ENCODE measurements at regions not wholly inside any gene's neighbourhood (a gene's known extent, or its start where the extent isn't known, plus 50 kb on each side); places are given as distances from the start of the nearest gene placed in this dataset.

DNA sequence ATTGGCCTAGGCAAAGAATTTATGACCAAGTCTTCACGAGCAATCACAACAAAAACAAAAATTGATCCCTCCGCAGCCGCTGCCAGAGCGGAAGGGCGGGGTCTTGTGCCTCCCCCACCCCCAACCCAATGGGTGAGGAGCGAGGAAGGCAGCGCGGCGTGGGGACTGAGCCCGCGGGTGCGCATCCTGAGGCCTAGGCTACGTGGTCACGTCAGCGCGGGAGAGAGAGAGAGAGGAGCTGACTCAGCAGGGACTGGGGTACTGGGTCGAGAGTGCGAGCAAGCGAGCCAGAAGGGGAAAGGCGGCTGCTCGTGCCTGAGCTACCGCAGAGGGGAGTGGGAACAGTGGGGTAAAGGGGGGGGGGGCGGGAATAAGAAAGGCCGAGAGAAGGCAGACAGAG, 90.1 kb upstream of the FERMT1 start:
- no peak overlapping the region for H3K4me2 ChIP-seq (ENCODE audit: low read length)
- TF ChIP-seq CTCF (IDR thresholded peaks at IDR 0.05; ENCODE audit: low read depth, low read length) (no peak), EZH2phosphoT487 (IDR thresholded peaks at IDR 0.05; ENCODE audit: low read depth) (no peak)
- H3K27me3 ChIP-seq (ENCODE audit: low read depth, low read length): no peaks in the 10 kb centered on the region
- H3K27ac ChIP-seq (ENCODE audit: low read length): no peak overlapping the region
- no peaks in the 10 kb centered on the region for H4K20me1 ChIP-seq (ENCODE audit: insufficient read depth, low read length)
- H3K79me2 ChIP-seq (ENCODE audit: low read length): no peaks in the 10 kb centered on the region
- H2AFZ ChIP-seq (ENCODE audit: low read depth, low read length): no peak overlapping the region
- no peaks in the 10 kb centered on the region for H3K9me3 ChIP-seq (ENCODE audit: insufficient read depth, low read length)
- no peak overlapping the region for H3K4me3 ChIP-seq (ENCODE audit: low read length)
- H3K4me1 ChIP-seq (ENCODE audit: low read length): no peaks in the 10 kb centered on the region
- no peak overlapping the region for H3K9ac ChIP-seq (ENCODE audit: low read length)
- H3K36me3 ChIP-seq (replicated peaks; ENCODE audit: low read depth, low read length): no peaks in the 10 kb centered on the region

DNA sequence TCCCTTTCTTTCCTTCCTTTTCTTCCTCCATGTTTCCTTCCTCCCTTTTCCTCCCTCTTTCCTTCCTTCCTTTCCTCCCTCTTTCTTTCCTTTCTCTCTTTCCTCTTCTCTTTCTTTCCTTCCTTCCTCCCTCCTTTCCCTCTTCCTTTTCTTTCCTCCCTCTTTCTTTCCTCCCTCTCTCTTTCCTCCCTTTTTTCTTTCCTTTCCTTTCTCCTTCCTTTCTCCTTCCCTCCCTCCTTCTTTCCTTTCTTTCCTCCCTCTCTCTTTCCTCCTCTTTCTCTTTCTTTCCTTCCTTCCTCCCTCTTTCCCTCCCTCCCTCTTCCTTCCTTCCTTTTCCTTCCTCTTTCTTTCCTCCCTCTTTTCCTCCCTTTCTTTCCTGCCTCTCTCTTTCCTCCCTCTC, 86.3 kb upstream of the FERMT1 start:
- H4K20me1 ChIP-seq (ENCODE audit: insufficient read depth, low read length): no peaks in the 10 kb centered on the region
- no peaks in the 10 kb centered on the region for H3K4me1 ChIP-seq (ENCODE audit: low read length)
- no peak overlapping the region for H3K4me2 ChIP-seq (ENCODE audit: low read length)
- H3K27me3 ChIP-seq (ENCODE audit: low read depth, low read length): no peaks in the 10 kb centered on the region
- H3K9ac ChIP-seq (ENCODE audit: low read length): no peak overlapping the region
- H3K36me3 ChIP-seq (replicated peaks; ENCODE audit: low read depth, low read length): no peaks in the 10 kb centered on the region
- no peak overlapping the region for H3K27ac ChIP-seq (ENCODE audit: low read length)
- no peak for TF ChIP-seq CTCF (IDR thresholded peaks at IDR 0.05; ENCODE audit: low read depth, low read length)
- TF ChIP-seq EZH2phosphoT487 (IDR thresholded peaks at IDR 0.05; ENCODE audit: low read depth): no peak
- H3K9me3 ChIP-seq (ENCODE audit: insufficient read depth, low read length): no peaks in the 10 kb centered on the region
- H2AFZ ChIP-seq (ENCODE audit: low read depth, low read length): no peak overlapping the region
- H3K4me3 ChIP-seq (ENCODE audit: low read length): no peak overlapping the region
- H3K79me2 ChIP-seq (ENCODE audit: low read length): no peaks in the 10 kb centered on the region

DNA sequence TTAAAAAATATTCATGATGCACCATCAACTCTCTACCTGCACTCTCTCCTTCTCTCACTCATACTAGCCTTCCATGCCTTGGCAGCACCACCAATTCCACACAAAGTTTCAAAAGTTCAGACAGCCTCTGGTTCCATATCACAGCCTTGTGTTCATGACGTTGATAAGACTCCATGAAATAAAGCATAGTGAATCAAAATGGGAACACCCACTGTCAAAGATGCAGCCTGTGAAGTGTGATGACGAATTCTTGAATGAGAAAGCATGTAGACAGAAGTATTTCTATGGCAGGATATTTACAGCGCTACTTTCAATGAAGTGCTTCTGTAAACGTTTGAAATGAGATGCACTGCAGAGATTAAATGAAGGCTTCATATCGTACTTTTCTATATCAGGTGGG, 77.3 kb upstream of the FERMT1 start:
- TF ChIP-seq CTCF (IDR thresholded peaks at IDR 0.05; ENCODE audit: low read depth, low read length): no peak
- H3K36me3 ChIP-seq (replicated peaks; ENCODE audit: low read depth, low read length): no peaks in the 10 kb centered on the region
- H3K4me2 ChIP-seq (ENCODE audit: low read length): no peak overlapping the region
- H4K20me1 ChIP-seq (ENCODE audit: insufficient read depth, low read length): no peaks in the 10 kb centered on the region
- H3K27me3 ChIP-seq (ENCODE audit: low read depth, low read length): no peaks in the 10 kb centered on the region
- no peaks in the 10 kb centered on the region for H3K9me3 ChIP-seq (ENCODE audit: insufficient read depth, low read length)
- H3K27ac ChIP-seq (ENCODE audit: low read length): no peak overlapping the region
- no peak overlapping the region for H3K9ac ChIP-seq (ENCODE audit: low read length)
- no peaks in the 10 kb centered on the region for H3K4me1 ChIP-seq (ENCODE audit: low read length)
- H3K79me2 ChIP-seq (ENCODE audit: low read length): no peaks in the 10 kb centered on the region
- H3K4me3 ChIP-seq (ENCODE audit: low read length): no peak overlapping the region
- H2AFZ ChIP-seq (ENCODE audit: low read depth, low read length): no peak overlapping the region

GRCh38 chr20:6185268-6185667, 62.4 kb upstream of the FERMT1 start:
- H3K27ac ChIP-seq (ENCODE audit: low read length): no peak overlapping the region
- no peaks in the 10 kb centered on the region for H3K79me2 ChIP-seq (ENCODE audit: low read length)
- no peak for TF ChIP-seq CTCF (IDR thresholded peaks at IDR 0.05; ENCODE audit: low read depth, low read length)
- no peak for TF ChIP-seq EZH2phosphoT487 (IDR thresholded peaks at IDR 0.05; ENCODE audit: low read depth)
- no peaks in the 10 kb centered on the region for H3K4me1 ChIP-seq (ENCODE audit: low read length)
- H3K4me2 ChIP-seq (ENCODE audit: low read length): no peak overlapping the region
- 0 out of 2 replicates have a peak, but pooled peaks cover 3% of the 10 kb centered on the region for H3K27me3 ChIP-seq (ENCODE audit: low read depth, low read length)
- H2AFZ ChIP-seq (ENCODE audit: low read depth, low read length): no peak overlapping the region
- H3K4me3 ChIP-seq (ENCODE audit: low read length): no peak overlapping the region
- H4K20me1 ChIP-seq (ENCODE audit: insufficient read depth, low read length): no peaks in the 10 kb centered on the region
- no peaks in the 10 kb centered on the region for H3K9me3 ChIP-seq (ENCODE audit: insufficient read depth, low read length)
- H3K36me3 ChIP-seq (replicated peaks; ENCODE audit: low read depth, low read length): no peaks in the 10 kb centered on the region
- H3K9ac ChIP-seq (ENCODE audit: low read length): no peak overlapping the region
